Stimulated activated CD4-positive, alpha-beta T cell treated with anti-CD3 and anti-CD28 coated beads, Interleukin-1b, Interleukin-23, amount 100 ng/mL, for 48 hours (primary cell): ENCODE measurements at regions not wholly inside any gene's neighbourhood (a gene's known extent, or its start where the extent isn't known, plus 50 kb on each side); places are given as distances from the start of the nearest gene placed in this dataset.
A peak's percentile ranks its signal among the peaks of the same experiment; 100 is the strongest.
"Not testable (repeated sequence)": the region's sequence is repeated elsewhere in the genome, so short reads cannot be mapped to it uniquely, and the experiment has no call there.

Experiments
- DNase-seq: peaks from one replicate; pipeline ENCODE4 v3.0.0-alpha.2; 2020

GRCh38 chr11:15300341-15300740 lies 185.6 kb downstream of the INSC start:
- DNase-seq, result no peak

GRCh38 chr11:15307619-15308024 lies 192.9 kb downstream of the INSC start:
- DNase-seq, result no peak

- DNase-seq, result no peak
These were observed 194.1 kb downstream of the INSC start for GRCh38 chr11:15308840-15309239.

- no peak for DNase-seq
These were observed 194.6 kb downstream of the INSC start for GRCh38 chr11:15309296-15309695.

GRCh38 chr11:15313862-15314261 lies 199.1 kb downstream of the INSC start:
- no peak for DNase-seq

GRCh38 chr11:15318814-15319213 lies 204.1 kb downstream of the INSC start:
- DNase-seq, result no peak

GRCh38 chr11:15326520-15326919 lies 211.8 kb downstream of the INSC start:
- no peak for DNase-seq

- DNase-seq, result peak; percentile 2
These were observed 213.1 kb downstream of the INSC start for GRCh38 chr11:15327786-15328231.

GRCh38 chr11:15333407-15333806 lies 218.7 kb downstream of the INSC start:
- no peak for DNase-seq

GRCh38 chr11:15334766-15335165 lies 220.0 kb downstream of the INSC start:
- DNase-seq, result no peak

- DNase-seq, result no peak
These were observed 221.3 kb downstream of the INSC start for GRCh38 chr11:15336021-15336420.

- no peak for DNase-seq
These were observed 224.6 kb downstream of the INSC start for GRCh38 chr11:15339302-15339701.

- no peak for DNase-seq
These were observed 226.9 kb downstream of the INSC start for GRCh38 chr11:15341587-15341986.

- no peak for DNase-seq
These were observed 227.4 kb downstream of the INSC start for GRCh38 chr11:15342163-15342562.

- DNase-seq, result no peak
These were observed 232.2 kb downstream of the INSC start for GRCh38 chr11:15346907-15347306.

- DNase-seq, result no peak
These were observed 233.4 kb downstream of the INSC start for GRCh38 chr11:15347969-15348734.

- DNase-seq, result no peak
These were observed 234.7 kb downstream of the INSC start for GRCh38 chr11:15349413-15349812.

GRCh38 chr11:15361316-15361715 lies 246.6 kb downstream of the INSC start:
- DNase-seq, result no peak

- not testable (repeated sequence) for DNase-seq
These were observed 250.6 kb downstream of the INSC start for GRCh38 chr11:15365286-15365685.

- no peak for DNase-seq
These were observed 253.0 kb downstream of the INSC start for GRCh38 chr11:15367695-15368094.

GRCh38 chr11:15370495-15371147 lies 255.9 kb downstream of the INSC start:
- DNase-seq, result no peak

GRCh38 chr11:15371533-15371932 lies 256.8 kb downstream of the INSC start:
- no peak for DNase-seq

GRCh38 chr11:15374418-15374817 lies 259.7 kb downstream of the INSC start:
- no peak for DNase-seq

- DNase-seq, result no peak
These were observed 264.2 kb downstream of the INSC start for GRCh38 chr11:15378941-15379340.

GRCh38 chr11:15379483-15379882 lies 264.8 kb downstream of the INSC start:
- DNase-seq, result no peak
